ENCODE measurements at regions not wholly inside any gene's neighbourhood (a gene's known extent, or its start where the extent isn't known, plus 50 kb on each side); places are given as distances from the start of the nearest gene placed in this dataset.

- no peak for FAIRE-seq
- Histone ChIP-seq H4K5ac (ENCODE audit: insufficient read length, low read depth, low read length) (no peak overlapping the region), H3K9ac (replicated peaks in 1 of 4; ENCODE audit: extremely low read depth in 1 of 4, low read depth in 3 of 4, low read length in 3 of 4) (no peak overlapping the region), H2BK120ac (replicated peaks; ENCODE audit: low read depth, low read length) (no peak overlapping the region), H2BK15ac (ENCODE audit: low read length) (no peak overlapping the region), H3K9me3 (ENCODE audit: insufficient read depth in 2 of 2, low read depth in 1 of 2, low read length in 1 of 2) (peaks cover 5 to 11% of the 10 kb centered on the region in 2 experiments; a peak in 3 of 4 replicates), H3K4ac (replicated peaks; ENCODE audit: insufficient read length, low read depth, low read length) (no peak overlapping the region), H3K4me1 (replicated peaks in 1 of 4; ENCODE audit: control insufficient read depth in 3 of 4, insufficient read depth in 4 of 4, low read length in 3 of 4) (peaks cover 0 to 6% (median 1%) of the 10 kb centered on the region in 4 experiments; a peak in 2 of 7 replicates), H2BK5ac (ENCODE audit: low read depth, low read length) (no peak overlapping the region), H4K91ac (replicated peaks; ENCODE audit: insufficient read length, low read length) (no peak overlapping the region), H3K36me3 (ENCODE audit: control insufficient read depth in 2 of 4, insufficient read depth in 4 of 4, low read length in 3 of 4) (no peaks in the 10 kb centered on the region), H4K8ac (ENCODE audit: extremely low read depth, insufficient read depth, low read length) (no peak overlapping the region), H3K79me1 (ENCODE audit: low read depth, low read length) (no peaks in the 10 kb centered on the region), H2BK12ac (ENCODE audit: low read depth, low read length) (no peak overlapping the region), H4K20me1 (replicated peaks in 1 of 2; ENCODE audit: control insufficient read depth in 1 of 2, insufficient read depth in 2 of 2, low read length in 2 of 2) (no peaks in the 10 kb centered on the region), H3K14ac (ENCODE audit: insufficient read length) (no peak overlapping the region), H3K18ac (ENCODE audit: extremely low read depth, low read length) (no peak overlapping the region), H3K23ac (ENCODE audit: insufficient read length) (no peak overlapping the region), H3K27me3 (replicated peaks in 1 of 4; ENCODE audit: control insufficient read depth in 3 of 4, extremely low read depth in 1 of 4, insufficient read depth in 3 of 4, low read length in 3 of 4) (no peaks in the 10 kb centered on the region), H3K56ac (replicated peaks; ENCODE audit: insufficient read length, low read depth, low read length) (no peak overlapping the region), H3K79me2 (ENCODE audit: control insufficient read depth in 1 of 2, insufficient read depth in 2 of 2, low read length in 2 of 2) (no peaks in the 10 kb centered on the region), H2BK20ac (ENCODE audit: low read length) (no peak overlapping the region), H2AFZ (ENCODE audit: low read length) (no peak overlapping the region), H3K4me3 (ENCODE audit: extremely low read depth in 1 of 4, insufficient read depth in 2 of 4, low read depth in 3 of 4, low read length in 4 of 4) (no peak overlapping the region), H2AK5ac (ENCODE audit: low read depth, low read length) (no peak overlapping the region), H3K4me2 (ENCODE audit: insufficient read depth in 1 of 2, low read depth in 2 of 2, low read length in 2 of 2) (no peak overlapping the region), H3K23me2 (ENCODE audit: low read depth, low read length) (no peaks in the 10 kb centered on the region), H3K27ac (ENCODE audit: low read depth, low read length) (no peak overlapping the region)
- CTCF ChIA-PET (ENCODE audit: partially characterized antibody): interaction anchor here (1.5 to 2.1 kb wide), 2 partner anchors 22 to 34 kb away, joined by 6 read pairs; no protein-coding TSS in a partner anchor
- POLR2A ChIA-PET (ENCODE audit: partially characterized antibody): no interaction called here
- 90% methylated on average over 2 of the region's 2 CpGs; no CpG with 5 or more reads in 1 of the 2 experiments for WGBS, 2 experiments (ENCODE audit: extremely low coverage in 1 of 2, insufficient coverage in 1 of 2, insufficient read length in 1 of 2, insufficient replicate concordance in 2 of 2, low coverage in 1 of 2, low lambda C conversion rate in 2 of 2, missing lambda C conversion rate in 1 of 2)
- no peak for DNase-seq (ENCODE audit: low read depth in 1 of 2, low spot score in 2 of 2)
- TF ChIP-seq TAF1 (IDR thresholded peaks at IDR 0.05; ENCODE audit: low read depth, low read length) (no peak), RNF2 (IDR thresholded peaks at IDR 0.05; ENCODE audit: borderline replicate concordance, low read depth, low read length, missing control alignments, poor library complexity, severe bottlenecking) (no peak), POLR2A (IDR thresholded peaks at IDR 0.05; ENCODE audit: control extremely low read depth in 1 of 2, low read depth in 2 of 2, low read length in 2 of 2) (no peak), JUN (IDR thresholded peaks at IDR 0.05; ENCODE audit: low read depth, low read length) (no peak), GTF2F1 (IDR thresholded peaks at IDR 0.05; ENCODE audit: borderline replicate concordance, low read depth, low read length) (no peak), SIX5 (IDR thresholded peaks at IDR 0.05; ENCODE audit: low read depth, low read length) (no peak), YY1 (IDR thresholded peaks at IDR 0.05; ENCODE audit: low read depth, low read length) (no peak), CTBP2 (IDR thresholded peaks at IDR 0.05; ENCODE audit: borderline replicate concordance, insufficient read depth, insufficient read length, low read length) (no peak), PHF8 (conservative IDR thresholded peaks at IDR 0.05; ENCODE audit: low read depth, low read length) (no peak), KDM5A (IDR thresholded peaks at IDR 0.05; ENCODE audit: low read length) (no peak), ATF2 (IDR thresholded peaks at IDR 0.05; ENCODE audit: low read length) (no peak), POLR2AphosphoS5 (IDR thresholded peaks at IDR 0.05; ENCODE audit: low read depth, low read length) (no peak), CBX8 (IDR thresholded peaks at IDR 0.05; ENCODE audit: borderline replicate concordance, low read depth, low read length) (no peak), RXRA (IDR thresholded peaks at IDR 0.05; ENCODE audit: insufficient read depth, low read depth, low read length) (no peak)
These were observed 110.2 kb downstream of the RASSF10 start for GRCh38 chr11:13119361-13119760.
